Chondrocyte (in vitro differentiated cells): ENCODE measurements at regions not wholly inside any gene's neighbourhood (a gene's known extent, or its start where the extent isn't known, plus 50 kb on each side); places are given as distances from the start of the nearest gene placed in this dataset.

Source experiments
- DNase-seq: peaks from one replicate; pipeline ENCODE4 v3.0.0; 2021; ENCODE audit warnings: mixed read lengths, low spot score
- H3K27ac Mint-ChIP-seq: one replicate; pipeline ENCODE4 v1.8.0; 2021; ENCODE audit warnings: mild to moderate bottlenecking, moderate library complexity, mixed read lengths; ENCODE audit not compliant: unreplicated experiment
- H3K27me3 Mint-ChIP-seq: 2 replicates; pipeline ENCODE4 v1.8.0; 2021; ENCODE audit warnings: low read depth, mixed read lengths
- H3K36me3 Mint-ChIP-seq: 2 replicates; pipeline ENCODE4 v1.8.0; 2021; ENCODE audit warnings: low read depth, mixed read lengths
- H3K4me1 Mint-ChIP-seq: 2 replicates; pipeline ENCODE4 v1.8.0; 2021; ENCODE audit warnings: low read depth, mild to moderate bottlenecking, mixed read lengths
- H3K4me3 Mint-ChIP-seq: one replicate; pipeline ENCODE4 v1.8.0; 2021; ENCODE audit warnings: mild to moderate bottlenecking, moderate library complexity, mixed read lengths; ENCODE audit not compliant: unreplicated experiment
- H3K9me3 Mint-ChIP-seq: 2 replicates; pipeline ENCODE4 v1.8.0; 2021; ENCODE audit warnings: low read depth, mixed read lengths
- CTCF ChIP-seq: fragments of 200-600 bp; sonication (generic); IDR thresholded peaks from 2 replicates; pipeline ENCODE4 v1.5.0; 2021; ENCODE audit warnings: antibody characterized with exemption, mild to moderate bottlenecking, moderate library complexity

- H3K9me3 Mint-ChIP-seq: no peaks in the 10 kb centered on the region
- H3K27ac Mint-ChIP-seq: no peak overlapping the region
- H3K4me1 Mint-ChIP-seq: peaks cover 17% of the 10 kb centered on the region
- no peak overlapping the region for H3K4me3 Mint-ChIP-seq
- TF ChIP-seq CTCF: no peak
- no peaks in the 10 kb centered on the region for H3K36me3 Mint-ChIP-seq
- H3K27me3 Mint-ChIP-seq: no peaks in the 10 kb centered on the region
- DNase-seq: no peak
These were observed 450.5 kb upstream of the DDI1 start for GRCh38 chr11:103585911-103586310.

GRCh38 chr11:103586756-103587155 lies 449.7 kb upstream of the DDI1 start:
- Mint-ChIP-seq H3K27ac (no peak overlapping the region), H3K27me3 (no peaks in the 10 kb centered on the region), H3K4me1 (peaks cover 17% of the 10 kb centered on the region), H3K36me3 (no peaks in the 10 kb centered on the region), H3K4me3 (no peak overlapping the region), H3K9me3 (no peaks in the 10 kb centered on the region)
- no peak for TF ChIP-seq CTCF
- DNase-seq: no peak

GRCh38 chr11:103587901-103588788 lies 448.3 kb upstream of the DDI1 start:
- Mint-ChIP-seq H3K36me3 (no peaks in the 10 kb centered on the region), H3K27me3 (no peaks in the 10 kb centered on the region), H3K27ac (no peak overlapping the region), H3K4me1 (peaks cover 17% of the 10 kb centered on the region), H3K9me3 (no peaks in the 10 kb centered on the region), H3K4me3 (no peak overlapping the region)
- DNase-seq: no peak
- no peak for TF ChIP-seq CTCF

- Mint-ChIP-seq H3K4me3 (no peak overlapping the region), H3K36me3 (no peaks in the 10 kb centered on the region), H3K4me1 (peaks cover 11% of the 10 kb centered on the region), H3K27me3 (no peaks in the 10 kb centered on the region), H3K9me3 (no peaks in the 10 kb centered on the region), H3K27ac (no peak overlapping the region)
- no peak for TF ChIP-seq CTCF
- DNase-seq: no peak
These were observed 444.9 kb upstream of the DDI1 start for GRCh38 chr11:103591554-103591953.

- Mint-ChIP-seq H3K27ac (no peak overlapping the region), H3K36me3 (no peaks in the 10 kb centered on the region), H3K27me3 (no peaks in the 10 kb centered on the region), H3K4me1 (no peaks in the 10 kb centered on the region), H3K9me3 (no peaks in the 10 kb centered on the region), H3K4me3 (no peak overlapping the region)
- no peak for TF ChIP-seq CTCF
- DNase-seq: no peak
These were observed 442.2 kb upstream of the DDI1 start for GRCh38 chr11:103594283-103594682.
